Loucy (cell line): ENCODE measurements at regions not wholly inside any gene's neighbourhood (a gene's known extent, or its start where the extent isn't known, plus 50 kb on each side); places are given as distances from the start of the nearest gene placed in this dataset.

Experiments
- CTCF ChIP-seq: fragments of 200-600 bp; sonication (generic); conservative IDR thresholded peaks from 2 replicates; pipeline ENCODE4 v1.5.1; 2014; ENCODE audit warnings: mild to moderate bottlenecking, antibody characterized with exemption, low read length
- EZH2phosphoT487 ChIP-seq: fragments of 200-600 bp; IDR thresholded peaks from 2 replicates; pipeline ENCODE4 v1.6.1; 2018; ENCODE audit warnings: antibody characterized with exemption, mild to moderate bottlenecking, moderate library complexity, borderline replicate concordance

- TF ChIP-seq CTCF = no peak
- TF ChIP-seq EZH2phosphoT487 = no peak
These were observed 61.4 kb upstream of the JARID2 start for GRCh38 chr6:15184441-15184861.
